GM12878 (cell line): ENCODE measurements at regions not wholly inside any gene's neighbourhood (a gene's known extent, or its start where the extent isn't known, plus 50 kb on each side); places are given as distances from the start of the nearest gene placed in this dataset.

Source experiments
- ATAC-seq: fragments of 200-7000 bp; cut with Tn5 transposase; 3 replicates; pipeline ENCODE4 v1.9.1; 2020; ENCODE audit warnings: mild to moderate bottlenecking, moderate library complexity
- BruUV-seq: library from RNA; stranded (reverse); fragments of 400-500 nt; replicated peaks from 2 replicates; lab custom pipeline; 2021; lab: Mats Ljungman, UMichigan
- CTCF ChIA-PET: fragments of 300-600 bp; sonication (Branson Sonifier 250); formaldehyde crosslinking; extraction: SDS; loops from one replicate; lab custom pipeline; 2021; ENCODE audit warnings: inconsistent platforms; lab: Yijun Ruan, JAX
- POLR2A ChIA-PET: fragments of 350-600 bp; formaldehyde crosslinking; extraction: SDS; loops from one replicate; lab custom pipeline; 2021; ENCODE audit warnings: inconsistent platforms; lab: Charles Lee
- RAD21 ChIA-PET: fragments of 300-600 bp; sonication (Branson Sonifier 250); formaldehyde crosslinking; loops from one replicate; lab custom pipeline; 2023; ENCODE audit warnings: antibody characterized with exemption; ENCODE audit not compliant: unreplicated experiment; lab: Charles Lee
- SMC1A ChIA-PET: fragments of 300-600 bp; sonication (Branson Sonifier 250); formaldehyde crosslinking; loops from one replicate; lab custom pipeline; 2023; ENCODE audit not compliant: unreplicated experiment, uncharacterized antibody; lab: Charles Lee
- DNase-seq: peaks from one replicate; pipeline ENCODE4 v3.0.0-alpha.2; 2011; ENCODE audit warnings: low read depth, low spot score
- FAIRE-seq: peaks from 3 replicates; lab custom pipeline; 2011; peaks lifted over from hg19 to GRCh38; lab: Jason Lieb, UNC
- H2AFZ ChIP-seq: 2 replicates; pipeline ENCODE4 v1.6.0; 2011; ENCODE audit warnings: low read depth, low read length, control low read depth; ENCODE audit not compliant: control insufficient read depth
- H3K27ac ChIP-seq: 2 replicates; pipeline ENCODE4 v1.5.1; 2011; ENCODE audit warnings: control low read depth; ENCODE audit not compliant: control insufficient read depth, insufficient read depth
- H3K27me3 ChIP-seq, 2 experiments: replicated peaks in 1 of 2; 2 replicates each; pipeline versions ENCODE4 v1.6.0 to v1.6.1; 2011; ENCODE audit warnings: low read length in 1 of 2; ENCODE audit not compliant: control insufficient read depth in 2 of 2, insufficient read depth in 2 of 2
- H3K36me3 ChIP-seq, 2 experiments: 2 replicates each; pipeline ENCODE4 v1.5.1; 2011; ENCODE audit warnings: low read length in 1 of 2; ENCODE audit not compliant: control insufficient read depth in 2 of 2, insufficient read depth in 2 of 2
- H3K4me1 ChIP-seq: 2 replicates; pipeline ENCODE4 v1.6.1; 2011; ENCODE audit warnings: mild to moderate bottlenecking, low read length, moderate library complexity, mixed read lengths; ENCODE audit not compliant: control insufficient read depth, insufficient read depth
- H3K4me2 ChIP-seq: 2 replicates; pipeline ENCODE4 v1.6.0; 2011; ENCODE audit warnings: control low read depth; ENCODE audit not compliant: control insufficient read depth, insufficient read depth
- H3K4me3 ChIP-seq: fragments of 200-600 bp; sonication (generic); 2 replicates; pipeline ENCODE4 v1.5.1; 2016
- H3K79me2 ChIP-seq: 2 replicates; pipeline ENCODE4 v1.6.0; 2011; ENCODE audit warnings: low read length; ENCODE audit not compliant: control insufficient read depth, insufficient read depth
- H3K9ac ChIP-seq: 2 replicates; pipeline ENCODE4 v1.8.0; 2011; ENCODE audit warnings: low read length, control low read depth, mixed read lengths; ENCODE audit not compliant: control insufficient read depth, insufficient read depth
- H3K9me3 ChIP-seq: replicated peaks from 3 replicates; pipeline ENCODE4 v1.5.1; 2011; ENCODE audit warnings: mild to moderate bottlenecking, low read length; ENCODE audit not compliant: control insufficient read depth, insufficient read depth
- H4K20me1 ChIP-seq: 2 replicates; pipeline ENCODE4 v1.6.0; 2011; ENCODE audit not compliant: control insufficient read depth, insufficient read depth
- BACH1 ChIP-seq: fragments of 450-650 bp; IDR thresholded peaks from 2 replicates; pipeline ENCODE4 v1.6.1; 2017; ENCODE audit warnings: mild to moderate bottlenecking, borderline replicate concordance
- CREB1 ChIP-seq: IDR thresholded peaks from 2 replicates; pipeline ENCODE4 v1.6.1; 2012; ENCODE audit warnings: low read depth, mild to moderate bottlenecking, inconsistent platforms
- ETV6 ChIP-seq, 2 experiments: fragments of 450-650 bp in 1 of 2; IDR thresholded peaks in 1 of 2; conservative IDR thresholded peaks in 1 of 2; 2 replicates each; pipeline ENCODE4 v1.6.1; 2014; ENCODE audit warnings: antibody characterized with exemption in 1 of 2, borderline replicate concordance in 1 of 2, low read depth in 1 of 2, mild to moderate bottlenecking in 1 of 2, moderate library complexity in 1 of 2
- FOXM1 ChIP-seq: IDR thresholded peaks from 2 replicates; pipeline ENCODE4 v1.6.1; 2012; ENCODE audit warnings: low read depth, mild to moderate bottlenecking, inconsistent platforms, low read length, moderate library complexity
- JUND ChIP-seq: IDR thresholded peaks from 2 replicates; pipeline ENCODE4 v1.6.1; 2012; ENCODE audit warnings: low read depth, mild to moderate bottlenecking, low read length, improper control_type of control experiment, moderate library complexity
- MTA3 ChIP-seq: IDR thresholded peaks from 2 replicates; pipeline ENCODE4 v1.6.1; 2012; ENCODE audit warnings: low read length, inconsistent platforms, borderline replicate concordance
- NFIC ChIP-seq: IDR thresholded peaks from 2 replicates; pipeline ENCODE4 v1.6.1; 2012; ENCODE audit warnings: low read depth, mild to moderate bottlenecking, inconsistent platforms, low read length, moderate library complexity
- NRF1 ChIP-seq: conservative IDR thresholded peaks from 2 replicates; pipeline ENCODE4 v1.6.1; 2011; ENCODE audit warnings: mild to moderate bottlenecking, low read depth, low read length, improper control_type of control experiment
- PKNOX1 ChIP-seq: fragments of 450-650 bp; IDR thresholded peaks from 2 replicates; pipeline ENCODE4 v1.6.1; 2016; ENCODE audit warnings: mild to moderate bottlenecking
- PML ChIP-seq: IDR thresholded peaks from 2 replicates; pipeline ENCODE4 v1.6.1; 2012; ENCODE audit warnings: low read length, inconsistent platforms
- RELA ChIP-seq: fragments of 450-650 bp; IDR thresholded peaks from 2 replicates; pipeline ENCODE4 v1.8.0; 2014; ENCODE audit warnings: borderline replicate concordance; ENCODE audit not compliant: partially characterized antibody
- RUNX3 ChIP-seq: IDR thresholded peaks from 2 replicates; pipeline ENCODE4 v1.6.1; 2012; ENCODE audit warnings: low read length, inconsistent platforms
- SPI1 ChIP-seq: IDR thresholded peaks from 2 replicates; pipeline ENCODE4 v1.6.1; 2011; ENCODE audit warnings: low read depth, mild to moderate bottlenecking, low read length, moderate library complexity, borderline replicate concordance; ENCODE audit not compliant: insufficient read depth
- TAF1 ChIP-seq: IDR thresholded peaks from 2 replicates; pipeline ENCODE4 v1.6.1; 2011; ENCODE audit warnings: mild to moderate bottlenecking, low read depth, low read length, borderline replicate concordance
- ZBTB33 ChIP-seq: fragments of 450-650 bp; IDR thresholded peaks from 2 replicates; pipeline ENCODE4 v1.6.1; 2017; ENCODE audit warnings: mild to moderate bottlenecking
- WGBS: methylation state at CpG from one replicate; pipeline ENCODE4 v1.1.6; 2016; ENCODE audit warnings: low lambda C conversion rate; ENCODE audit not compliant: insufficient replicate concordance, insufficient coverage; ENCODE audit errors: missing lambda C conversion rate; 5-methylcytosine and 5-hydroxymethylcytosine counted together
- in situ Hi-C: fragments of 300-500 bp; cut with MboI; formaldehyde crosslinking; loops from 9 replicates; pipeline ENCODE4 v1.14.3; 2018; ENCODE audit warnings: mixed read lengths
- intact Hi-C: fragments of 100-400 bp; cut with micrococcal nuclease; formaldehyde crosslinking; loops from one replicate; pipeline ENCODE4 v1.14.2; 2022; ENCODE audit not compliant: unreplicated experiment
- TF ChIP-seq, protein P1 (sequence below): IDR thresholded peaks from 2 replicates; pipeline ENCODE4 v1.6.1; 2012; ENCODE audit warnings: low read depth, low read length, improper control_type of control experiment
- TF ChIP-seq, protein P2 (sequence below): fragments of 450-650 bp; formaldehyde crosslinking; IDR thresholded peaks from 2 replicates; pipeline ENCODE4 v1.5.0; 2022; ENCODE audit warnings: mild to moderate bottlenecking, missing genetic modification characterization

GRCh38 chr13:71278512-71278911, 588.5 kb downstream of the DACH1 start:
- Histone ChIP-seq H4K20me1 (no peaks in the 10 kb centered on the region), H2AFZ (no peak overlapping the region), H3K27me3 (no peaks in the 10 kb centered on the region), H3K9me3 (no peaks in the 10 kb centered on the region), H3K9ac (no peak overlapping the region), H3K79me2 (no peaks in the 10 kb centered on the region), H3K4me1 (no peaks in the 10 kb centered on the region), H3K4me3 (no peak overlapping the region), H3K4me2 (no peak overlapping the region), H3K27ac (no peak overlapping the region), H3K36me3 (no peaks in the 10 kb centered on the region)
- FAIRE-seq (no peak), ATAC-seq (no peak), DNase-seq (no peak)
- 92% methylated on average over 2 of the region's 2 CpGs for WGBS
- ChIA-PET SMC1A (interaction anchor here (7.8 kb wide), 1 partner anchor 13 kb away, joined by 68 read pairs; no protein-coding TSS in a partner anchor), POLR2A (no interaction called here), CTCF (interaction anchor here (1.3 to 1.5 kb wide), 2 partner anchors 13 to 15 kb away, joined by 3 read pairs; no protein-coding TSS in a partner anchor), RAD21 (no interaction called here)
- intact Hi-C loops (no loop called here), in situ Hi-C loops (loop anchor here (25.0 kb wide), 1 partner anchor 1434 kb away; no protein-coding TSS in a partner anchor)
- TF ChIP-seq RELA, result no peak
- no peak for TF ChIP-seq SPI1
- no peak for TF ChIP-seq BACH1
- TF ChIP-seq, protein P1, sequence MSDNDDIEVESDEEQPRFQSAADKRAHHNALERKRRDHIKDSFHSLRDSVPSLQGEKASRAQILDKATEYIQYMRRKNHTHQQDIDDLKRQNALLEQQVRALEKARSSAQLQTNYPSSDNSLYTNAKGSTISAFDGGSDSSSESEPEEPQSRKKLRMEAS, result no peak
- TF ChIP-seq PKNOX1, result no peak
- TF ChIP-seq PML, result no peak
- TF ChIP-seq ETV6 (conservative IDR thresholded peaks at IDR 0.05 in 1 of 2, IDR thresholded peaks at IDR 0.05 in 1 of 2; ENCODE audit: borderline replicate concordance in 1 of 2, low read depth in 1 of 2), result no peak
- no peak for TF ChIP-seq CREB1
- TF ChIP-seq JUND, result no peak
- no peak for TF ChIP-seq NFIC
- TF ChIP-seq RUNX3, result no peak
- TF ChIP-seq, protein P2, sequence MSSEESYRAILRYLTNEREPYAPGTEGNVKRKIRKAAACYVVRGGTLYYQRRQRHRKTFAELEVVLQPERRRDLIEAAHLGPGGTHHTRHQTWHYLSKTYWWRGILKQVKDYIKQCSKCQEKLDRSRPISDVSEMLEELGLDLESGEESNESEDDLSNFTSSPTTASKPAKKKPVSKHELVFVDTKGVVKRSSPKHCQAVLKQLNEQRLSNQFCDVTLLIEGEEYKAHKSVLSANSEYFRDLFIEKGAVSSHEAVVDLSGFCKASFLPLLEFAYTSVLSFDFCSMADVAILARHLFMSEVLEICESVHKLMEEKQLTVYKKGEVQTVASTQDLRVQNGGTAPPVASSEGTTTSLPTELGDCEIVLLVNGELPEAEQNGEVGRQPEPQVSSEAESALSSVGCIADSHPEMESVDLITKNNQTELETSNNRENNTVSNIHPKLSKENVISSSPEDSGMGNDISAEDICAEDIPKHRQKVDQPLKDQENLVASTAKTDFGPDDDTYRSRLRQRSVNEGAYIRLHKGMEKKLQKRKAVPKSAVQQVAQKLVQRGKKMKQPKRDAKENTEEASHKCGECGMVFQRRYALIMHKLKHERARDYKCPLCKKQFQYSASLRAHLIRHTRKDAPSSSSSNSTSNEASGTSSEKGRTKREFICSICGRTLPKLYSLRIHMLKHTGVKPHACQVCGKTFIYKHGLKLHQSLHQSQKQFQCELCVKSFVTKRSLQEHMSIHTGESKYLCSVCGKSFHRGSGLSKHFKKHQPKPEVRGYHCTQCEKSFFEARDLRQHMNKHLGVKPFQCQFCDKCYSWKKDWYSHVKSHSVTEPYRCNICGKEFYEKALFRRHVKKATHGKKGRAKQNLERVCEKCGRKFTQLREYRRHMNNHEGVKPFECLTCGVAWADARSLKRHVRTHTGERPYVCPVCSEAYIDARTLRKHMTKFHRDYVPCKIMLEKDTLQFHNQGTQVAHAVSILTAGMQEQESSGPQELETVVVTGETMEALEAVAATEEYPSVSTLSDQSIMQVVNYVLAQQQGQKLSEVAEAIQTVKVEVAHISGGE (CRISPR knock-in tag), result no peak
- TF ChIP-seq FOXM1, result no peak
- TF ChIP-seq NRF1, result no peak
- TF ChIP-seq MTA3, result no peak
- no peak for TF ChIP-seq ZBTB33
- no peak for TF ChIP-seq TAF1
- BruUV-seq, result no TSS peak
